Activated CD4-positive, alpha-beta T cell treated with anti-CD3 and anti-CD28 coated beads, Interleukin-2, Interleukin-4, amounts not matched to agents 100 ng/mL and 50 ng/mL, durations not matched to agents 16 hours and 8 hours (primary cell): ENCODE measurements at regions not wholly inside any gene's neighbourhood (a gene's known extent, or its start where the extent isn't known, plus 50 kb on each side); places are given as distances from the start of the nearest gene placed in this dataset.

Experiments
- DNase-seq: peaks from one replicate; pipeline ENCODE4 v3.0.0-alpha.2; 2020; ENCODE audit warnings: low spot score

- no peak for DNase-seq
Observed at GRCh38 chr11:106585061-106585460, 433.2 kb downstream of the GUCY1A2 start.

DNA sequence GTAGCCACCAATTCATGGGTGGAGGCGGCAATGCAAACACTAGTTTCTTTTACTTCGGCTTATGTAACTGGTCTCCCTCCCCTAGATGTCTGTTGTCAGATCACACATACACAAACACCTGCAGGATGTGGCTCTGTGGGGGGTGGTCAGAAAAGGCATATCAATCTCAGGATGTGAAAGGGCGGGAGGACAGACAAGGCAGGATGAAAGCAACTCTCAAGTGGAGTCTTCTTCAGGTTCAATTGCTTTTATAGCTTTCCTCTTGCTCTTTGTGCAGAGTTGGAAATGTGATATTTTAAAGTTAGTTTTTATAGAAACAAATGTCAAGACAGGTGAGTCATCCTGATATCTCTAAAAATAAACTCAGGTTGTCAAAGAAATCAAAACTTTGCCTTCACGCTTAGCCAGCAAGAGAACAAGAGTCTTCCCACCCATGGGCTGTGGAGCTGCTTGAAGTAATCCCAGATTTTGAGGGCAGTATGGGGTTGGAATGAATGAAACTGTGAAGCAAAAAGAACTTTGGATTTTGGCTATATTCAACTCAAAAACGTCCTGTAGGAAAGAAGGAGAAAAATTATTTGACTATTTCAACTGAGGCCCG, 423.4 kb downstream of the GUCY1A2 start:
- DNase-seq: no peak

DNA sequence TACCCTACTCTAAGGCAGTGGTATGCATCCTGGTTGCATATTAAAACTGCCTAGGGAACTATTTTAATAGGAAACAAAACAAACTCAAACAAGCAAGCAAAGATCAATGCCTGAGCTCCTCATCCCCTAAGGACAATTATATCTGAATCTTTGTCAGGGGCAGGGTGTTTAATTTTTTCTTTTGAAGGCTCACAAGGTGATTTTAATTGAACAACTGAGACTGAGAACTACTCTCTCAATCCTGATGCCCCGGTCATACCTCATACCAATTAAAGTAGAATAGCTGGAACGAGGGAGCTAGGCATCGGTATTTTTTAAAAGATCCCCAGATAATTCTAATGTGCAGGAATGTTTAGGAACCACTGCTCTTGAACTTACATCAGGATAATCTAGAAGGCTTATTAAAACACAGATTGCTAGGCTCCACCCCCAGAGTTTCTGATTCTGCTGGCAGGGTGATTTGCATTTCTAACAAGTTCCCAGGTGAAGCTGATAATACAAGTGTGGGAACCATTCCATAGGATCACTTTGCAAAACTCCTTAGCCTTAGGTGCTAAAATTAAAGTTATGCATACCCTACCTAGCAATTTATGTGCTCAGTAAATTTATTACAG, 416.5 kb downstream of the GUCY1A2 start:
- no peak for DNase-seq

GRCh38 chr11:106608677-106609076, 409.6 kb downstream of the GUCY1A2 start:
- no peak for DNase-seq

DNA sequence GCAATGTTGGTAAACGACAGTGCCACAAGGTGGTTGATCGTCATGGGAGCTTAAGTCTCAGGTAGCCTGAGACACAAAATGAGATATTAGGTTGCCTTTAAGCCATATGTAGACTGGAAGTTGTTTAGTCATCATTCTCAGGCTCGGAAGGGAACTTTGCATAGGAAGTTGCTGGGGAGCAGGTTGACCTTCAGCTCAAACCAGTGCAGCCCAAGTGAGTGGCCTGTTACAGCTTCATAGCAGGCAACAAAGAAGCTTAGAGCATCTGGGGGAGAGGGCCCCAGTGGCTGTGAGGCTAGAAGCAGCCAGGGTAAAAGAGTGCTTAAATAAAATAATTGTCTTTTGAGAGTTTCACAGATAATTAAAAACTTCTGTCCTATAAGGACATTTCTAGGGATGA, 404.0 kb downstream of the GUCY1A2 start:
- DNase-seq: no peak

DNA sequence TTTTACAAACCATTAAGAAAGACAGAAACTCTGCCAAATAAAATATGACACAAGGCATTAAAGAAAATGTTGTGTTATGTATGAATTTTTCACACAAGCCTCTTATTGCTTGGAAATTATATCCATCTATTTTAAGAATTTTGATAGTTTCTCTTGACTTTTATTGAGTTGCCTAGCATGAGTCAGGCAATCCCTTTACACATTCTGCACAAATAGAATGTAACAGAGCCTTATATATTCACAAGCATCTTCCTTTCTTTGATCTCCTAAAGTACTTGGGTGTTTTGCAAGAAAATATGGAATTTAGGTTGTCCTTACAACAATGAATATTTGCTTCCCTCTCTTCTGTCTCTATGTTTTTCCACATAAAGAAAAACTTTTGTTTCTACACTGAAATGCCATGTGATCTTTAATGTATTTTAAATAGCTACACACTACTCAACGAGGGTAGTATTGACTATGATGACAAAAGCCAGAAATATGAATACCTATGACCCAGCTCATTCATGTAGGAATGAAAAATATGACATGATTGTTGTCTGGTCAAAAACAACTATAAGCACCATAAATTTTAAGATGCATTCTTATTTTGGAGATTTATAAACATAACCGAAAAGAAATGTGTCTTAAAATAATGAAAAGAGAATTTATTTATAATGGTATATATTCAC, 398.8 kb downstream of the GUCY1A2 start:
- no peak for DNase-seq

- no peak for DNase-seq
Observed at GRCh38 chr11:106621484-106621883, 396.8 kb downstream of the GUCY1A2 start.
